NCI-H1105 treated with DMSO at 0.1 percent for 48 hours (cell line): ENCODE measurements at regions not wholly inside any gene's neighbourhood (a gene's known extent, or its start where the extent isn't known, plus 50 kb on each side); places are given as distances from the start of the nearest gene placed in this dataset.

ENCODE experiments used
- DNase-seq: peaks from one replicate; lab custom pipeline; 2025; lab: John Stamatoyannopoulos, UW

- DNase-seq, result no peak
Measured at GRCh38 chr2:5546181-5546580, 146.0 kb upstream of the SOX11 start.

GRCh38 chr2:5548991-5549715 is 143.0 kb upstream of the SOX11 start:
- no peak for DNase-seq

- no peak for DNase-seq
Measured at GRCh38 chr2:5549771-5550170, 142.4 kb upstream of the SOX11 start.

GRCh38 chr2:5555636-5556035 is 136.5 kb upstream of the SOX11 start:
- DNase-seq, result no peak

- DNase-seq, result no peak
Measured at GRCh38 chr2:5561006-5561405, 131.2 kb upstream of the SOX11 start.

- no peak for DNase-seq
Measured at GRCh38 chr2:5562426-5562825, 129.8 kb upstream of the SOX11 start.

- DNase-seq, result no peak
Measured at GRCh38 chr2:5562865-5563264, 129.3 kb upstream of the SOX11 start.

- no peak for DNase-seq
Measured at GRCh38 chr2:5563411-5563810, 128.8 kb upstream of the SOX11 start.

GRCh38 chr2:5569256-5569655 is 122.9 kb upstream of the SOX11 start:
- DNase-seq, result peak; percentile 27

- DNase-seq, result no peak
Measured at GRCh38 chr2:5576015-5576414, 116.2 kb upstream of the SOX11 start.

GRCh38 chr2:5587766-5588165 is 104.4 kb upstream of the SOX11 start:
- no peak for DNase-seq

GRCh38 chr2:5588601-5589000 is 103.6 kb upstream of the SOX11 start:
- DNase-seq, result no peak

- DNase-seq, result no peak
Measured at GRCh38 chr2:5589183-5589582, 103.0 kb upstream of the SOX11 start.

GRCh38 chr2:5590886-5591285 is 101.3 kb upstream of the SOX11 start:
- no peak for DNase-seq

- no peak for DNase-seq
Measured at GRCh38 chr2:5592916-5593315, 99.3 kb upstream of the SOX11 start.

GRCh38 chr2:5594249-5594695 is 97.9 kb upstream of the SOX11 start:
- DNase-seq, result no peak

GRCh38 chr2:5596868-5597267 is 95.3 kb upstream of the SOX11 start:
- DNase-seq, result no peak

- DNase-seq, result no peak
Measured at GRCh38 chr2:5598156-5598555, 94.0 kb upstream of the SOX11 start.

- DNase-seq, result no peak
Measured at GRCh38 chr2:5609201-5609600, 83.0 kb upstream of the SOX11 start.

- DNase-seq, result no peak
Measured at GRCh38 chr2:5612666-5613065, 79.5 kb upstream of the SOX11 start.

- DNase-seq, result no peak
Measured at GRCh38 chr2:5616019-5616418, 76.2 kb upstream of the SOX11 start.

GRCh38 chr2:5617358-5617757 is 74.8 kb upstream of the SOX11 start:
- DNase-seq, result no peak

GRCh38 chr2:5617796-5618195 is 74.4 kb upstream of the SOX11 start:
- no peak for DNase-seq

- no peak for DNase-seq
Measured at GRCh38 chr2:5618271-5618670, 73.9 kb upstream of the SOX11 start.
